ENCODE measurements at regions not wholly inside any gene's neighbourhood (a gene's known extent, or its start where the extent isn't known, plus 50 kb on each side); places are given as distances from the start of the nearest gene placed in this dataset.

- TF ChIP-seq CTCF (IDR thresholded peaks at IDR 0.05) (peak; percentile 43), ZFX (IDR thresholded peaks at IDR 0.05; ENCODE audit: borderline replicate concordance) (no peak)
Observed at GRCh38 chr11:81007046-81007445, 1566.2 kb upstream of the TENM4 start.
